ENCODE measurements at regions not wholly inside any gene's neighbourhood (a gene's known extent, or its start where the extent isn't known, plus 50 kb on each side); places are given as distances from the start of the nearest gene placed in this dataset.
"Not testable (repeated sequence)": the region's sequence is repeated elsewhere in the genome, so short reads cannot be mapped to it uniquely, and the experiment has no call there.

GRCh38 chrX:130545796-130546195 is 144.0 kb downstream of the RBMX2 start:
- Histone ChIP-seq H3K4me1 (no peaks in the 10 kb centered on the region), H3K9me3 (no peaks in the 10 kb centered on the region), H3K27me3 (replicated peaks in 1 of 7) (peaks cover 0 to 3% (median 0%) of the 10 kb centered on the region in 7 donors), H3K36me3 (no peaks in the 10 kb centered on the region), H3K4me3 (no peak overlapping the region), H3K27ac (no peak overlapping the region)
- WGBS, 5 donors: 88 to 99% (median 94%) methylated on average over 2 of the region's 2 CpGs
- no peak for DNase-seq
- intact Hi-C loops (cut with DNase I; ENCODE audit: low total_unique reads): no loop called here
- no peak for TF ChIP-seq POLR2AphosphoS5 (IDR thresholded peaks at IDR 0.05)

- H3K9me3 ChIP-seq; H3K36me3 ChIP-seq; intact Hi-C loops (cut with DNase I; ENCODE audit: low total_unique reads); H3K27ac ChIP-seq; H3K4me1 ChIP-seq; DNase-seq; H3K27me3 ChIP-seq (replicated peaks in 1 of 7); H3K4me3 ChIP-seq: not testable (repeated sequence)
- 55 to 79% (median 72%) methylated on average over 4 to 5 of the region's 5 CpGs for WGBS, 5 donors
These were observed 147.6 kb downstream of the RBMX2 start for GRCh38 chrX:130549382-130549781.

- Histone ChIP-seq H3K27me3 (replicated peaks in 1 of 7) (peaks cover 0 to 3% (median 0%) of the 10 kb centered on the region in 7 donors), H3K36me3 (no peaks in the 10 kb centered on the region), H3K4me1 (no peaks in the 10 kb centered on the region), H3K4me3 (no peak overlapping the region), H3K27ac (no peak overlapping the region), H3K9me3 (no peaks in the 10 kb centered on the region)
- no peak for DNase-seq
- TF ChIP-seq POLR2A (IDR thresholded peaks at IDR 0.05) (no peak), POLR2AphosphoS5 (IDR thresholded peaks at IDR 0.05) (no peak)
- intact Hi-C loops (cut with DNase I; ENCODE audit: low total_unique reads): no loop called here
- 32 to 59% (median 44%) methylated on average over 2 of the region's 2 CpGs for WGBS, 5 donors
These were observed 148.6 kb downstream of the RBMX2 start for GRCh38 chrX:130550351-130550750.

- Histone ChIP-seq H3K27ac (no peak overlapping the region), H3K27me3 (replicated peaks in 1 of 7) (peaks cover 0 to 2% (median 0%) of the 10 kb centered on the region in 7 donors), H3K36me3 (no peaks in the 10 kb centered on the region), H3K9me3 (no peaks in the 10 kb centered on the region), H3K4me3 (no peak overlapping the region), H3K4me1 (no peaks in the 10 kb centered on the region)
- WGBS, 5 donors: 61 to 77% (median 68%) methylated on average over 3 to 6 of the region's 6 CpGs
- intact Hi-C loops (cut with DNase I; ENCODE audit: low total_unique reads): no loop called here
- no peak for TF ChIP-seq POLR2A (IDR thresholded peaks at IDR 0.05)
- TF ChIP-seq CTCF (IDR thresholded peaks at IDR 0.05 in 8 of 11, conservative IDR thresholded peaks at IDR 0.05 in 3 of 11): no peak
- no peak for TF ChIP-seq POLR2AphosphoS5 (IDR thresholded peaks at IDR 0.05)
- no peak for DNase-seq
These were observed 150.8 kb downstream of the RBMX2 start for GRCh38 chrX:130552444-130553073.

GRCh38 chrX:130555341-130555740 is 153.6 kb downstream of the RBMX2 start:
- DNase-seq: no peak
- H3K4me1 ChIP-seq: no peaks in the 10 kb centered on the region
- no peaks in the 10 kb centered on the region for H3K27me3 ChIP-seq (replicated peaks in 1 of 7)
- TF ChIP-seq POLR2A (IDR thresholded peaks at IDR 0.05) (no peak), POLR2AphosphoS5 (IDR thresholded peaks at IDR 0.05) (no peak), CTCF (IDR thresholded peaks at IDR 0.05 in 8 of 11, conservative IDR thresholded peaks at IDR 0.05 in 3 of 11) (no peak)
- no peak overlapping the region for H3K27ac ChIP-seq
- no peak overlapping the region for H3K4me3 ChIP-seq
- no peaks in the 10 kb centered on the region for H3K36me3 ChIP-seq
- no peaks in the 10 kb centered on the region for H3K9me3 ChIP-seq
- intact Hi-C loops (cut with DNase I; ENCODE audit: low total_unique reads): no loop called here
- 56 to 93% (median 85%) methylated on average over 3 of the region's 3 CpGs for WGBS, 5 donors

GRCh38 chrX:130555757-130556156 is 154.0 kb downstream of the RBMX2 start:
- Histone ChIP-seq H3K27ac (no peak overlapping the region), H3K9me3 (no peaks in the 10 kb centered on the region), H3K4me1 (no peaks in the 10 kb centered on the region), H3K36me3 (no peaks in the 10 kb centered on the region), H3K4me3 (no peak overlapping the region), H3K27me3 (replicated peaks in 1 of 7) (no peaks in the 10 kb centered on the region)
- intact Hi-C loops (cut with DNase I; ENCODE audit: low total_unique reads): no loop called here
- 38 to 75% (median 70%) methylated on average over 3 of the region's 3 CpGs for WGBS, 5 donors
- TF ChIP-seq POLR2A (IDR thresholded peaks at IDR 0.05): no peak
- TF ChIP-seq CTCF (IDR thresholded peaks at IDR 0.05 in 8 of 11, conservative IDR thresholded peaks at IDR 0.05 in 3 of 11): no peak
- TF ChIP-seq POLR2AphosphoS5 (IDR thresholded peaks at IDR 0.05): no peak
- DNase-seq: no peak

Measured in spleen (tissue), 11 donors.